ENCODE measurements at regions not wholly inside any gene's neighbourhood (a gene's known extent, or its start where the extent isn't known, plus 50 kb on each side); places are given as distances from the start of the nearest gene placed in this dataset.
A peak's percentile ranks its signal among the peaks of the same experiment; 100 is the strongest.

GRCh38 chr12:124227951-124228711, 66.8 kb upstream of the RFLNA start:
- no peak for DNase-seq

DNA sequence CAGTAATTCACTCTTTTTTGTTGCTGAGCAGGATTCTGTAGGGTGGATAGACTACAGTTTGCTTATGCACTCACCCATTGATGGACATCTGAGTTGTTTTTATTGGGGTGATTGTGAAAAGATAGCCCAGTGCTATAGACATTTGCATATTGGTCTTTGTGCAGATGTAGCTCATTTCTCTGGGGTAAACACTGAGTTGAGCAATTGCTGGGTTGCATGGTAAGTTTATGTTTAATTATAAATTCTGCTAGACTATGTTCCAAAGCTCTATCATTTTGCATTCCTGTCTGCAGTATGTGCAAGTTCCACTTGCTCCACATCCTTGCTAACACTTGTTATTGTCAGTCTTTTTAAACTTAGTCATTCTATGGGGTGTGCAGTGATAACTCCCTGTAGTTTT, 65.4 kb upstream of the RFLNA start:
- DNase-seq = no peak

DNA sequence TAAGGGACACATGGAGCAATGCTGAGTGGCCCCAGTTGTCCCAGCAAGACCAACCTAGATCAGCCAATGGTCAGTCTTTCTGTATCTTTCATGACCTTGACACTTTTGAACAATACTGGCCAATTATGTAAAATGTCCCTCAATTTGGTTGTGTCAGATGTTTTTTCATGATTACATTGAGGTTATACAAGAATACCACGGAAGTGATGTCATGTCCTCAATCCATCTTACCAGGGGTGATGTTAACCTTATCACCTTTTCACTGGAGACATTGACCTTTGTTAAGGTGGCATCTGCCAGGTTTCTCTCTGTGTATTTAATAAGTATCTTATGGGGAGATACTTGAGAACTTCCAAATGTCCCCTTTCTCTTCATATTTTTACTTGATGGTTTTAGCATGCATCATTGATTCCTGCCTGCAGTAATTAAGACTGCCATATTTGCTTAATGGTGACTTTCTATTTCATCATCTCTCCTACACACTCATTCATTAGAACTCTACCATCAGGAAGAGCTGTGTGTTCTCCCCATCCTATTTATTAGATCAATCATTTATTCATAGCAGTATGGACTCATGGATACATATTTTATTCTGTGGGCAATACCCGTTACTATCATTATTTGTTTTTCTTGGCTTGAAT, 64.7 kb upstream of the RFLNA start:
- no peak for DNase-seq

DNA sequence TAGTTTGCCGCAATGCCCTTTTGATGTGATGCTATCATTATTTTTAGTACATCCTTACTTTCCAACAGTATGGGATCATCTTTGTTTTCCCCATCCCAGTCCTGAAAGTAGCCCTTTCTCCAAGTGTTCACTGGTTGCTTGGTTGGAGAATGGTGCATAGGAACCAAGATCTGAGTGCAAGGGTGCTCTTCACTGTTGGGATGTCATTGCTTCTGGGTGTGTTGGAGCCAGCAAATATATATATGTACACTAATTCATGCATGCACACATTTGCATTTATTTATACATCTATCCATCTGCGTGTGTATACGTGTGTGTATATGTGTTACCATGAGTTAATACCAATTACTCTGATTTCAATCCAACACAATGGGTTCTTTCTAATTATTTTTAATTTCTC, 64.1 kb upstream of the RFLNA start:
- no peak for DNase-seq

DNA sequence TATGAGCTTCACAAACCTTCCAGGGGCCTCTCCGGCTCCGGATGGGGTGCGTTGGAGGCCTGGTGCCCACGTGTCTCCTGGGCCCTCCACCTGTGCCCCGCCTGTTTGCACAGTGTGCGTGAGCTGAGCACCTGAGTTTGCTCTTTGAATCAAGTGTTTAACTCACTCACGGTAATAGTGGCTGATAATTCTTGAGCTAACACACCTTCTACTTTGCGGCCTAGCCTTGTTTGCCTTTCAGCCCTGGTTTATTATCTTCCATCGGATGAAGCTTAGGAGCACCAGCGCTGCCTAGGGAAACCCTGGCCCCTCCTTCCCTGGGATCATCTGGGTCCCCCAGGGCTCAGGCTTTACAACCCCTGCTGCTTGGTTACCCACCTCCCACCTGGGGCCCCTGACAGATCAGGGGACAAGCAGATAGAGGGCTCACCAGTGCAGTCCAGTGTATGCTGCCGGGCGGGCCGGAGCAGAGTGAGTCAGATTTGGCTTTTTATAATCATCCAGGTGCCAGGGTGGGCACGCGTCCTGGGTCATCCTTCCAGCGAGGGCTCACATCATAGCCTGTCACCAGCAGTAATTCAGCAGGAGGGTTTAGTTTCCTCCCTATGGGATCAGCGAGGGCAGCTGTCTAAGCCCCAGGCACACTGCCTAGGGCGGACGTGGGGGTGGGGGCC, 62.8 kb upstream of the RFLNA start:
- DNase-seq = no peak

GRCh38 chr12:124232654-124232987, 62.3 kb upstream of the RFLNA start:
- DNase-seq = no peak

GRCh38 chr12:124233041-124233796, 61.7 kb upstream of the RFLNA start:
- DNase-seq = no peak

GRCh38 chr12:124233846-124234640, 60.9 kb upstream of the RFLNA start:
- DNase-seq = peak; percentile 82 to 86

GRCh38 chr12:124236625-124237031, 58.3 kb upstream of the RFLNA start:
- DNase-seq = no peak

- DNase-seq = no peak
Observed at GRCh38 chr12:124238886-124239285, 56.0 kb upstream of the RFLNA start.

GRCh38 chr12:124240493-124240892, 54.4 kb upstream of the RFLNA start:
- no peak for DNase-seq

DNA sequence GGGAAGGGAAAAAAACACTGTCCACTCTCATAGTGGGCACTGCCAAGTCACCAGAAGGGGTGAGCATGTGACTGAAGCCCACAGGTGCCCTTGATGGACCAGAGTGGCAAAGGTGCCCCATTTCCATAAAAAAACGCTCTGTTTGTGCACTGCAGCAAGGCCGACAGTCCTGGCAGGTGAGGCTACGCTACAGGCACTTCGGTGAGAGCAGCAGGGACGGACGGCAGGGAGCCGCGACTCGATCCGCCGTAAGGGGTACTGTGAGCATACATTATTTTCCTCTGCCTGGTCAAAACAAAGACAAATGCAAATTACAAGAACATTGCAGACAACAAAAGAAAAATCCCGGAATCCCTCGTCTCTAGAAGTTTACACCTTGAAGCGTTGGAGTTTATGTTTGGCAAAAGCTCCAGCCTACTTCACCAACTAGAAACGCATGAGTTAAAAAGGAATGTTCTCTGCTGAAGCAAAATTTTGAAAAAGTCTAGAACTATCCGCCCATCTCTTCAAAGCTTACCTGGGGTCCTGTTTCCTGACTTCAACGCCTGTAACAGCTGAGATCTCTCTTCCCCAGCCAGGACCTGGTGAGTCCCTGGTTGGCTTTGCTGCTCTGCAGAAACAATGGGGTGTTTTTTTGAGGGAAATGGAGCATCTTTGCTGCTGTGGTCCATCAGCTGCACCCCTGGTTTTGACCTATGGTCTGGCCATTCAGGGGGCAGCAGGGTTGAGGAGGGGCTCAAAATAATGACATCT, 52.9 kb upstream of the RFLNA start:
- DNase-seq = no peak

GRCh38 chr12:124242529-124243065, 52.3 kb upstream of the RFLNA start:
- DNase-seq = peak; percentile 71 to 74

- DNase-seq = no peak
Observed at GRCh38 chr12:124243936-124244335, 51.0 kb upstream of the RFLNA start.
